Cerebellar cortex (tissue), 1 donor: ENCODE measurements at regions not wholly inside any gene's neighbourhood (a gene's known extent, or its start where the extent isn't known, plus 50 kb on each side); places are given as distances from the start of the nearest gene placed in this dataset.
"Not testable (repeated sequence)": the region's sequence is repeated elsewhere in the genome, so short reads cannot be mapped to it uniquely, and the experiment has no call there.

Experiments used
- DNase-seq: peaks from one replicate; pipeline ENCODE4 v3.0.0-alpha.2; 2015; ENCODE audit warnings: low spot score

- DNase-seq: no peak
Measured at GRCh38 chr14:84882830-84883229, 647.1 kb upstream of the FLRT2 start.

- no peak for DNase-seq
Measured at GRCh38 chr14:84885061-84885460, 644.9 kb upstream of the FLRT2 start.

- DNase-seq: no peak
Measured at GRCh38 chr14:84891404-84891803, 638.5 kb upstream of the FLRT2 start.

- no peak for DNase-seq
Measured at GRCh38 chr14:84894254-84894653, 635.7 kb upstream of the FLRT2 start.

GRCh38 chr14:84922370-84922769 is 607.6 kb upstream of the FLRT2 start:
- DNase-seq: no peak

- no peak for DNase-seq
Measured at GRCh38 chr14:84926656-84927055, 603.3 kb upstream of the FLRT2 start.

- DNase-seq: no peak
Measured at GRCh38 chr14:84927096-84927827, 602.7 kb upstream of the FLRT2 start.

GRCh38 chr14:84929086-84929485 is 600.9 kb upstream of the FLRT2 start:
- DNase-seq: no peak

- DNase-seq: no peak
Measured at GRCh38 chr14:84929834-84930233, 600.1 kb upstream of the FLRT2 start.

- no peak for DNase-seq
Measured at GRCh38 chr14:84937016-84937415, 592.9 kb upstream of the FLRT2 start.

GRCh38 chr14:84937449-84937848 is 592.5 kb upstream of the FLRT2 start:
- no peak for DNase-seq

- DNase-seq: not testable (repeated sequence)
Measured at GRCh38 chr14:84944901-84945300, 585.0 kb upstream of the FLRT2 start.

GRCh38 chr14:84959851-84960520 is 570.0 kb upstream of the FLRT2 start:
- DNase-seq: no peak

- DNase-seq: peak; percentile 5
Measured at GRCh38 chr14:84961637-84962036, 568.3 kb upstream of the FLRT2 start.

GRCh38 chr14:84963518-84963917 is 566.4 kb upstream of the FLRT2 start:
- DNase-seq: no peak

- DNase-seq: no peak
Measured at GRCh38 chr14:84965279-84965678, 564.7 kb upstream of the FLRT2 start.

GRCh38 chr14:84969501-84969900 is 560.4 kb upstream of the FLRT2 start:
- DNase-seq: no peak

- DNase-seq: no peak
Measured at GRCh38 chr14:84975241-84975902, 554.6 kb upstream of the FLRT2 start.

- no peak for DNase-seq
Measured at GRCh38 chr14:84976805-84977204, 553.1 kb upstream of the FLRT2 start.

- DNase-seq: no peak
Measured at GRCh38 chr14:84987042-84987441, 542.9 kb upstream of the FLRT2 start.

GRCh38 chr14:84988357-84988756 is 541.6 kb upstream of the FLRT2 start:
- DNase-seq: no peak

GRCh38 chr14:84991021-84991420 is 538.9 kb upstream of the FLRT2 start:
- no peak for DNase-seq

- DNase-seq: no peak
Measured at GRCh38 chr14:84998216-84998615, 531.7 kb upstream of the FLRT2 start.
